H9 (cell line): ENCODE measurements at regions not wholly inside any gene's neighbourhood (a gene's known extent, or its start where the extent isn't known, plus 50 kb on each side); places are given as distances from the start of the nearest gene placed in this dataset.

ENCODE experiments used
- DNase-seq: peaks from one replicate; pipeline ENCODE4 v3.0.0-alpha.2; 2017
- H2AFZ ChIP-seq: one replicate; pipeline ENCODE4 v1.6.1; 2013; ENCODE audit warnings: mild to moderate bottlenecking, low read length, control low read depth, moderate library complexity
- H2AK5ac ChIP-seq: 2 replicates; pipeline ENCODE4 v1.6.1; 2013; ENCODE audit warnings: low read length, control low read depth, mixed read lengths; ENCODE audit not compliant: insufficient read length
- H2BK120ac ChIP-seq: one replicate; pipeline ENCODE4 v1.6.1; 2013; ENCODE audit warnings: low read depth, mild to moderate bottlenecking, low read length, control low read depth, inconsistent platforms; ENCODE audit not compliant: poor library complexity, severe bottlenecking
- H2BK12ac ChIP-seq: 2 replicates; pipeline ENCODE4 v1.6.1; 2013; ENCODE audit warnings: low read length, control low read depth, mixed read lengths, low read depth; ENCODE audit not compliant: insufficient read length
- H2BK15ac ChIP-seq: 2 replicates; pipeline ENCODE4 v1.6.1; 2013; ENCODE audit warnings: low read depth, low read length, control low read depth
- H2BK20ac ChIP-seq: one replicate; pipeline ENCODE4 v1.6.1; 2013; ENCODE audit warnings: low read depth, mild to moderate bottlenecking, low read length, control low read depth, inconsistent platforms; ENCODE audit not compliant: poor library complexity, severe bottlenecking
- H2BK5ac ChIP-seq: 2 replicates; pipeline ENCODE4 v1.6.1; 2013; ENCODE audit warnings: low read length, control low read depth, mixed read lengths; ENCODE audit not compliant: insufficient read length
- H3K14ac ChIP-seq: 2 replicates; pipeline ENCODE4 v1.6.1; 2013; ENCODE audit warnings: low read length, control low read depth; ENCODE audit not compliant: insufficient read depth
- H3K18ac ChIP-seq: 2 replicates; pipeline ENCODE4 v1.6.1; 2013; ENCODE audit warnings: low read depth, mild to moderate bottlenecking, mixed read lengths, low read length, control low read depth; ENCODE audit not compliant: insufficient read length
- H3K23ac ChIP-seq: 2 replicates; pipeline ENCODE4 v1.6.1; 2013; ENCODE audit warnings: low read length, control low read depth, mixed read lengths, low read depth; ENCODE audit not compliant: insufficient read length
- H3K23me2 ChIP-seq: 2 replicates; pipeline ENCODE4 v1.6.1; 2013; ENCODE audit warnings: low read depth, mild to moderate bottlenecking, mixed read lengths, low read length, control low read depth; ENCODE audit not compliant: insufficient read length, poor library complexity, severe bottlenecking
- H3K27ac ChIP-seq: 2 replicates; pipeline ENCODE4 v1.5.1; 2013; ENCODE audit warnings: low read length, control low read depth, mixed read lengths, low read depth; ENCODE audit not compliant: insufficient read length
- H3K27me3 ChIP-seq: 2 replicates; pipeline ENCODE4 v1.6.1; 2013; ENCODE audit warnings: low read length, control low read depth, inconsistent platforms; ENCODE audit not compliant: insufficient read depth
- H3K4ac ChIP-seq: 2 replicates; pipeline ENCODE4 v1.6.1; 2013; ENCODE audit warnings: low read depth, mild to moderate bottlenecking, control low read depth, inconsistent platforms, low read length, moderate library complexity
- H3K4me1 ChIP-seq: 2 replicates; pipeline ENCODE4 v1.6.1; 2013; ENCODE audit warnings: low read length, control low read depth, inconsistent platforms; ENCODE audit not compliant: insufficient read depth
- H3K4me2 ChIP-seq: 2 replicates; pipeline ENCODE4 v1.6.1; 2013; ENCODE audit warnings: low read length, control low read depth, mixed read lengths; ENCODE audit not compliant: insufficient read length, insufficient read depth
- H3K56ac ChIP-seq: 2 replicates; pipeline ENCODE4 v1.6.1; 2013; ENCODE audit warnings: low read depth, mild to moderate bottlenecking, mixed read lengths, low read length, control low read depth; ENCODE audit not compliant: insufficient read length
- H3K79me1 ChIP-seq: 2 replicates; pipeline ENCODE4 v1.6.1; 2013; ENCODE audit warnings: low read depth, mild to moderate bottlenecking, moderate library complexity, low read length, control low read depth, inconsistent platforms; ENCODE audit not compliant: insufficient read depth, poor library complexity, severe bottlenecking
- H3K79me2 ChIP-seq: 2 replicates; pipeline ENCODE4 v1.6.1; 2013; ENCODE audit warnings: low read length, control low read depth, inconsistent platforms; ENCODE audit not compliant: insufficient read depth
- H3K9ac ChIP-seq: 2 replicates; pipeline ENCODE4 v1.6.1; 2013; ENCODE audit warnings: low read length, control low read depth, mixed read lengths; ENCODE audit not compliant: insufficient read length; ENCODE audit errors: extremely low read depth
- H3K9me3 ChIP-seq: one replicate; pipeline ENCODE4 v1.6.1; 2013; ENCODE audit warnings: low read depth, low read length, inconsistent platforms; ENCODE audit not compliant: control insufficient read depth
- H3T11ph ChIP-seq: one replicate; pipeline ENCODE4 v1.6.1; 2013; ENCODE audit warnings: mild to moderate bottlenecking, low read length, control low read depth, inconsistent platforms
- H4K20me1 ChIP-seq: one replicate; pipeline ENCODE4 v1.6.1; 2013; ENCODE audit not compliant: control insufficient read depth, insufficient read length, insufficient read depth
- H4K5ac ChIP-seq: 2 replicates; pipeline ENCODE4 v1.6.1; 2013; ENCODE audit warnings: low read depth, mild to moderate bottlenecking, mixed read lengths, low read length, control low read depth; ENCODE audit not compliant: insufficient read length
- H4K8ac ChIP-seq: replicated peaks from 2 replicates; pipeline ENCODE4 v1.6.1; 2013; ENCODE audit warnings: low read length, control low read depth, mixed read lengths, low read depth; ENCODE audit not compliant: insufficient read length
- H4K91ac ChIP-seq: 2 replicates; pipeline ENCODE4 v1.6.1; 2013; ENCODE audit warnings: low read depth, mild to moderate bottlenecking, moderate library complexity, mixed read lengths, low read length, control low read depth; ENCODE audit not compliant: insufficient read length
- H3K27ac Mint-ChIP-seq, 3 experiments: 2 replicates in 2 of 3; 3 replicates in 1 of 3; pipeline ENCODE4 v1.8.0; 2020 to 2021; ENCODE audit warnings: mixed read lengths in 3 of 3, mild to moderate bottlenecking in 1 of 3, moderate library complexity in 1 of 3
- H3K27me3 Mint-ChIP-seq: 2 replicates; pipeline ENCODE4 v1.8.0; 2021; ENCODE audit warnings: low read depth, mild to moderate bottlenecking, moderate library complexity, mixed read lengths
- H3K36me3 Mint-ChIP-seq, 3 experiments: 2 replicates in 2 of 3; 3 replicates in 1 of 3; pipeline ENCODE4 v1.8.0; 2020 to 2021; ENCODE audit warnings: low read depth in 3 of 3, mixed read lengths in 3 of 3; ENCODE audit not compliant: insufficient read depth in 1 of 3
- H3K4me1 Mint-ChIP-seq, 2 experiments: 2 replicates each; pipeline ENCODE4 v1.8.0; 2020; ENCODE audit warnings: mixed read lengths in 2 of 2
- H3K4me3 Mint-ChIP-seq, 2 experiments: 2 replicates in 1 of 2; 3 replicates in 1 of 2; pipeline ENCODE4 v1.8.0; 2020 to 2021; ENCODE audit warnings: mild to moderate bottlenecking in 2 of 2, mixed read lengths in 2 of 2, moderate library complexity in 1 of 2
- H3K9me3 Mint-ChIP-seq, 2 experiments: 2 replicates in 1 of 2; 3 replicates in 1 of 2; pipeline ENCODE4 v1.8.0; 2020; ENCODE audit warnings: mild to moderate bottlenecking in 2 of 2, mixed read lengths in 2 of 2, moderate library complexity in 1 of 2
- CTCF ChIP-seq: fragments of 200-600 bp; sonication (generic); conservative IDR thresholded peaks from 3 replicates; pipeline ENCODE4 v1.8.0; 2021; ENCODE audit warnings: antibody characterized with exemption, mild to moderate bottlenecking
- WGBS: extraction: QIAGEN DNeasy Blood & Tissue Kit; methylation state at CpG from one replicate; pipeline ENCODE4 v1.1.7; 2013; ENCODE audit warnings: missing lambda C conversion rate, low lambda C conversion rate, mixed read lengths; ENCODE audit not compliant: insufficient read length; ENCODE audit errors: extremely low coverage; 5-methylcytosine and 5-hydroxymethylcytosine counted together

DNA sequence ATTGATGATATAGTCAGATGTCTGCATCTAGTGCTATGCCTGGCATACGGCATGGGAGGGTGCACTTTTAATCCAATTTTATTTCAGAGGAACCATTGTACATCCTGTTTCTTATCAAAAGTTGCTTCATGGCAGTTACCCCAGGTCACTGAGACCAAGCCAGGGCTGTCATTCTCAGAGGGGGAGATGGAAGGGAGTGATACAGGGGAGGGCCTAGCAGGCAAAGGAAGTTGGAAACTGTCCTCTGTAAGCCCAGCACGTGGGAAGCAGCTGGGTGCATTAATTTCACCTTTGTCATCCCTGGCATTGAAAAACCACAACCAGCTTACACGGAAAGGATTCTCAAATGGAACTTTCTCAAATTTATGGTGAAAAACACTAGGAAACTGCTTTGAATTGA, 458.7 kb upstream of the ADAMTS5 start:
- no peak for DNase-seq
- Histone ChIP-seq H2BK12ac (no peak overlapping the region), H3K23ac (no peak overlapping the region), H3K9ac (no peak overlapping the region), H3K9me3 (no peaks in the 10 kb centered on the region), H3K56ac (no peak overlapping the region), H2AK5ac (no peak overlapping the region), H3T11ph (no peak overlapping the region), H2BK20ac (no peak overlapping the region), H2BK120ac (no peak overlapping the region), H3K4me1 (peaks cover 12% of the 10 kb centered on the region; the same call in 1 of the 2 replicates), H3K18ac (no peak overlapping the region), H3K27ac (no peak overlapping the region), H3K4ac (no peak overlapping the region), H4K5ac (no peak overlapping the region), H3K79me1 (no peaks in the 10 kb centered on the region), H3K23me2 (no peaks in the 10 kb centered on the region), H3K27me3 (no peaks in the 10 kb centered on the region), H2BK5ac (no peak overlapping the region), H2BK15ac (no peak overlapping the region), H3K79me2 (no peaks in the 10 kb centered on the region), H2AFZ (peak overlapping the region; percentile 45), H3K14ac (no peak overlapping the region), H4K8ac (no peak overlapping the region), H3K4me2 (no peak overlapping the region), H4K91ac (no peak overlapping the region), H4K20me1 (no peaks in the 10 kb centered on the region)
- Mint-ChIP-seq H3K27me3 (no peaks in the 10 kb centered on the region), H3K36me3 (peaks cover 0 to 4% (median 2%) of the 10 kb centered on the region in 3 experiments; a peak in 3 of 7 replicates), H3K4me1 (peaks cover 26 to 28% of the 10 kb centered on the region in 2 experiments), H3K27ac (no peak overlapping the region), H3K4me3 (no peak overlapping the region), H3K9me3 (peaks cover 0 to 5% of the 10 kb centered on the region in 2 experiments; a peak in 1 of 5 replicates)
- no peak for TF ChIP-seq CTCF
- WGBS, result no CpG with 5 or more reads among the region's 3 CpGs
